ENCODE measurements at regions not wholly inside any gene's neighbourhood (a gene's known extent, or its start where the extent isn't known, plus 50 kb on each side); places are given as distances from the start of the nearest gene placed in this dataset.

DNA sequence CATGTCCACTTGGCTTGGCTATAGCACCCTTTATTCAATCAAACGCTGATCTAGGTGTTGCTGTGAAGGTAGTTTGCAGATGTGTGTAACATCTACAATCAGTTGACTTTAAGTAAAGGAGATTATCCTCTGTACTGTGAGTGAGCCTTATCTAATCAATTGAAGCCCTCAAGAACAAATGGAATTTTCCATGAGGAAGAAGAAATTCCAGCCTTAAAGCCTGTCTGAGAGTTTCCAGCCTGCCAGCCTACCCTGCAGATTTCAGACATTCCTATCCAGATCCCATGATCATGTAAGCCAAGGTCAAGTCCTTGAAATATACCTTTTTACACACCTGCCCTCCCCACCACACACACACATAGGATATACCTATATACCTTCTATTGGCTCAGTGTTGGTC lies 696.7 kb downstream of the MRPL39 start:
- intact Hi-C loops (cut with micrococcal nuclease) = no loop called here
- Mint-ChIP-seq H3K27me3 (ENCODE audit: low read depth in 2 of 2) (no peaks in the 10 kb centered on the region), H3K27ac (no peak overlapping the region), H3K4me1 (no peaks in the 10 kb centered on the region), H3K9me3 (peaks cover 6 to 9% of the 10 kb centered on the region in 2 donors), H3K4me3 (no peak overlapping the region), H3K36me3 (no peaks in the 10 kb centered on the region)
- Histone ChIP-seq H3K27me3 (ENCODE audit: control insufficient read depth, insufficient read depth, low read length) (no peaks in the 10 kb centered on the region), H3K4me1 (ENCODE audit: control insufficient read depth, insufficient read depth, low read length) (no peaks in the 10 kb centered on the region), H3K9me3 (ENCODE audit: control insufficient read depth, insufficient read depth, low read length) (no peaks in the 10 kb centered on the region), H3K27ac (ENCODE audit: low read length) (no peak overlapping the region), H3K4me3 (ENCODE audit: low read length) (no peak overlapping the region), H3K36me3 (ENCODE audit: control insufficient read depth, insufficient read depth, low read length) (no peaks in the 10 kb centered on the region)
- no peak for DNase-seq
- ATAC-seq = no peak
- no CpG with 5 or more reads among the region's 1 CpG for WGBS (ENCODE audit: insufficient coverage)
- TF ChIP-seq CTCF (IDR thresholded peaks at IDR 0.05) = no peak

- Histone ChIP-seq H3K4me3 (ENCODE audit: low read length) (no peak overlapping the region), H3K27me3 (ENCODE audit: control insufficient read depth, insufficient read depth, low read length) (no peaks in the 10 kb centered on the region), H3K9me3 (ENCODE audit: control insufficient read depth, insufficient read depth, low read length) (no peaks in the 10 kb centered on the region), H3K36me3 (ENCODE audit: control insufficient read depth, insufficient read depth, low read length) (no peaks in the 10 kb centered on the region), H3K4me1 (ENCODE audit: control insufficient read depth, insufficient read depth, low read length) (no peaks in the 10 kb centered on the region), H3K27ac (ENCODE audit: low read length) (no peak overlapping the region)
- H3K27me3 Mint-ChIP-seq (ENCODE audit: low read depth in 2 of 2) = no peaks in the 10 kb centered on the region
- WGBS (ENCODE audit: insufficient coverage) = no CpG with 5 or more reads among the region's 1 CpG
- no peak overlapping the region for H3K27ac Mint-ChIP-seq
- no peaks in the 10 kb centered on the region for H3K4me1 Mint-ChIP-seq
- no peak overlapping the region for H3K4me3 Mint-ChIP-seq
- no peaks in the 10 kb centered on the region for H3K36me3 Mint-ChIP-seq
- no peak for TF ChIP-seq CTCF (IDR thresholded peaks at IDR 0.05)
- H3K9me3 Mint-ChIP-seq = peaks cover 3 to 5% of the 10 kb centered on the region in 2 donors
- DNase-seq (no peak), ATAC-seq (no peak)
- intact Hi-C loops (cut with micrococcal nuclease) = no loop called here
Measured at GRCh38 chr21:24903994-24904635, 703.2 kb downstream of the MRPL39 start.

GRCh38 chr21:24899138-24899537 lies 708.1 kb downstream of the MRPL39 start:
- Mint-ChIP-seq H3K27me3 (ENCODE audit: low read depth in 2 of 2) (no peaks in the 10 kb centered on the region), H3K4me1 (no peaks in the 10 kb centered on the region), H3K27ac (no peak overlapping the region), H3K9me3 (peaks cover 10 to 12% of the 10 kb centered on the region in 2 donors), H3K36me3 (no peaks in the 10 kb centered on the region), H3K4me3 (no peak overlapping the region)
- Histone ChIP-seq H3K9me3 (ENCODE audit: control insufficient read depth, insufficient read depth, low read length) (no peaks in the 10 kb centered on the region), H3K27ac (ENCODE audit: low read length) (no peak overlapping the region), H3K4me3 (ENCODE audit: low read length) (no peak overlapping the region), H3K4me1 (ENCODE audit: control insufficient read depth, insufficient read depth, low read length) (no peaks in the 10 kb centered on the region), H3K36me3 (ENCODE audit: control insufficient read depth, insufficient read depth, low read length) (no peaks in the 10 kb centered on the region), H3K27me3 (ENCODE audit: control insufficient read depth, insufficient read depth, low read length) (no peaks in the 10 kb centered on the region)
- no peak for DNase-seq
- ATAC-seq = no peak
- 60% methylated on average over 1 of the region's 2 CpGs for WGBS (ENCODE audit: insufficient coverage)
- intact Hi-C loops (cut with micrococcal nuclease) = no loop called here
- no peak for TF ChIP-seq CTCF (IDR thresholded peaks at IDR 0.05)

- 83% methylated on average over 1 of the region's 1 CpG for WGBS (ENCODE audit: insufficient coverage)
- Histone ChIP-seq H3K36me3 (ENCODE audit: control insufficient read depth, insufficient read depth, low read length) (no peaks in the 10 kb centered on the region), H3K27me3 (ENCODE audit: control insufficient read depth, insufficient read depth, low read length) (no peaks in the 10 kb centered on the region), H3K4me1 (ENCODE audit: control insufficient read depth, insufficient read depth, low read length) (no peaks in the 10 kb centered on the region), H3K4me3 (ENCODE audit: low read length) (no peak overlapping the region), H3K9me3 (ENCODE audit: control insufficient read depth, insufficient read depth, low read length) (no peaks in the 10 kb centered on the region), H3K27ac (ENCODE audit: low read length) (no peak overlapping the region)
- Mint-ChIP-seq H3K27ac (no peak overlapping the region), H3K36me3 (no peaks in the 10 kb centered on the region), H3K4me1 (no peaks in the 10 kb centered on the region), H3K27me3 (ENCODE audit: low read depth in 2 of 2) (no peaks in the 10 kb centered on the region), H3K4me3 (no peak overlapping the region), H3K9me3 (peaks cover 10 to 12% of the 10 kb centered on the region in 2 donors)
- DNase-seq (no peak), ATAC-seq (no peak)
- intact Hi-C loops (cut with micrococcal nuclease) = no loop called here
- TF ChIP-seq CTCF (IDR thresholded peaks at IDR 0.05) = no peak
Measured at GRCh38 chr21:24897883-24898282, 709.4 kb downstream of the MRPL39 start.

Measured in natural killer cell (primary cell).